ENCODE measurements at regions not wholly inside any gene's neighbourhood (a gene's known extent, or its start where the extent isn't known, plus 50 kb on each side); places are given as distances from the start of the nearest gene placed in this dataset.

GRCh38 chr1:18556364-18556763 lies 74.3 kb upstream of the PAX7 start (continued):
- TF ChIP-seq PRDM15 (CRISPR knock-in tag; IDR thresholded peaks at IDR 0.05) (no peak), ZNF396 (CRISPR knock-in tag; IDR thresholded peaks at IDR 0.05; ENCODE audit: borderline replicate concordance) (no peak), HMGA2 (CRISPR knock-in tag; IDR thresholded peaks at IDR 0.05) (no peak), NFYB (CRISPR knock-in tag; conservative IDR thresholded peaks at IDR 0.05; ENCODE audit: low read depth) (no peak), NFATC4 (CRISPR knock-in tag; IDR thresholded peaks at IDR 0.05) (no peak), USF2 (CRISPR knock-in tag; IDR thresholded peaks at IDR 0.05) (no peak), ERG (CRISPR knock-in tag; IDR thresholded peaks at IDR 0.05) (no peak), ZNF138 (CRISPR knock-in tag; conservative IDR thresholded peaks at IDR 0.05) (no peak), ZNF263 (CRISPR knock-in tag; IDR thresholded peaks at IDR 0.05; ENCODE audit: low read depth) (no peak), IRF2 (CRISPR knock-in tag; IDR thresholded peaks at IDR 0.05; ENCODE audit: borderline replicate concordance, low read depth) (no peak), TEAD4 (CRISPR knock-in tag; IDR thresholded peaks at IDR 0.05) (no peak)

- Mint-ChIP-seq H3K4me1 (peaks cover 38% of the 10 kb centered on the region), H3K4me3 (peak overlapping the region; percentile 66), H3K27ac (peak overlapping the region; percentile 88), H3K9me3 (no peaks in the 10 kb centered on the region), H3K27me3 (ENCODE audit: low read depth) (peaks cover 25% of the 10 kb centered on the region), H3K36me3 (no peaks in the 10 kb centered on the region)
- ATAC-seq, result peak; percentile 83
- peak; percentile 67 for DNase-seq (ENCODE audit: low spot score)
- ChIA-PET POLR2A (interaction anchor here (2.0 kb wide), 1 partner anchor 9 kb away, joined by 4 read pairs; no protein-coding TSS in a partner anchor), CTCF (interaction anchor here (0.6 to 15.6 kb wide), 13 partner anchors 10 to 1006 kb away, joined by 3 to 340 read pairs (median 4); no protein-coding TSS in a partner anchor)
- TF ChIP-seq TEAD1 (CRISPR knock-in tag; IDR thresholded peaks at IDR 0.05) (peak; percentile 48; the same call in 1 of the 2 replicates), MAX (CRISPR knock-in tag; IDR thresholded peaks at IDR 0.05) (0 out of 2 replicates have a peak, but pooled peaks have one; percentile 34), GTF2I (CRISPR knock-in tag; conservative IDR thresholded peaks at IDR 0.05) (no peak), E2F1 (CRISPR knock-in tag; IDR thresholded peaks at IDR 0.05) (no peak), TEAD4 (CRISPR knock-in tag; IDR thresholded peaks at IDR 0.05) (no peak), AFF4 (CRISPR knock-in tag; IDR thresholded peaks at IDR 0.05; ENCODE audit: borderline replicate concordance) (no peak), NFATC4 (CRISPR knock-in tag; IDR thresholded peaks at IDR 0.05) (no peak), ZNF281 (CRISPR knock-in tag; IDR thresholded peaks at IDR 0.05) (0 out of 2 replicates have a peak, but pooled peaks have one; percentile 29), PRRX2 (CRISPR knock-in tag; IDR thresholded peaks at IDR 0.05) (no peak), HMGA2 (CRISPR knock-in tag; IDR thresholded peaks at IDR 0.05) (0 out of 2 replicates have a peak, but pooled peaks have one; percentile 4), E2F4 (CRISPR knock-in tag; IDR thresholded peaks at IDR 0.05; ENCODE audit: borderline replicate concordance, low read depth) (no peak)
These were observed 72.8 kb upstream of the PAX7 start for GRCh38 chr1:18557621-18558465.

Data from WTC11 (cell line).